AG09309 (cell line): ENCODE measurements at regions not wholly inside any gene's neighbourhood (a gene's known extent, or its start where the extent isn't known, plus 50 kb on each side); places are given as distances from the start of the nearest gene placed in this dataset.

Experiments used
- DNase-seq: peaks from one replicate; pipeline ENCODE4 v3.0.0-alpha.2; 2010; ENCODE audit warnings: low read depth
- H3K4me3 ChIP-seq: 2 replicates; pipeline ENCODE4 v1.5.1; 2011; ENCODE audit warnings: mild to moderate bottlenecking, low read depth, low read length, moderate library complexity; ENCODE audit not compliant: control insufficient read depth
- CTCF ChIP-seq: IDR thresholded peaks from 2 replicates; pipeline ENCODE4 v1.5.1; 2011; ENCODE audit warnings: mild to moderate bottlenecking, low read depth, low read length, inconsistent platforms; ENCODE audit not compliant: insufficient read depth, control insufficient read depth; ENCODE audit errors: missing control alignments

GRCh38 chr18:56373601-56374000 is 264.8 kb downstream of the TXNL1 start:
- no peak for DNase-seq
- TF ChIP-seq CTCF = no peak
- H3K4me3 ChIP-seq = no peak overlapping the region

- no peak overlapping the region for H3K4me3 ChIP-seq
- DNase-seq = no peak
- TF ChIP-seq CTCF = no peak
These were observed 270.3 kb downstream of the TXNL1 start for GRCh38 chr18:56368066-56368465.

- TF ChIP-seq CTCF = no peak
- no peak overlapping the region for H3K4me3 ChIP-seq
- no peak for DNase-seq
These were observed 279.6 kb downstream of the TXNL1 start for GRCh38 chr18:56358608-56359280.

GRCh38 chr18:56353663-56354260 is 284.6 kb downstream of the TXNL1 start:
- no peak for DNase-seq
- no peak for TF ChIP-seq CTCF

GRCh38 chr18:56351911-56352500 is 286.4 kb downstream of the TXNL1 start:
- TF ChIP-seq CTCF = no peak
- no peak overlapping the region for H3K4me3 ChIP-seq
- no peak for DNase-seq

More at GRCh38 chr18:56353663-56354260, 284.6 kb downstream of the TXNL1 start:
- no peak overlapping the region for H3K4me3 ChIP-seq

GRCh38 chr18:56337507-56337906 is 300.9 kb downstream of the TXNL1 start:
- no peak for TF ChIP-seq CTCF
- no peak overlapping the region for H3K4me3 ChIP-seq
- no peak for DNase-seq
